H1 (cell line): ENCODE measurements at regions not wholly inside any gene's neighbourhood (a gene's known extent, or its start where the extent isn't known, plus 50 kb on each side); places are given as distances from the start of the nearest gene placed in this dataset.

Experiments
- CTCF ChIA-PET: fragments of 300-600 bp; sonication (Branson Sonifier 250); formaldehyde crosslinking; loops from one replicate; lab custom pipeline; 2021; ENCODE audit not compliant: partially characterized antibody; lab: Charles Lee
- POLR2A ChIA-PET: fragments of 300-600 bp; sonication (Branson Sonifier 250); formaldehyde crosslinking; loops from one replicate; lab custom pipeline; 2021; ENCODE audit warnings: inconsistent platforms; ENCODE audit not compliant: partially characterized antibody; lab: Charles Lee
- DNase-seq, 2 experiments: peaks; one replicate each; pipeline versions ENCODE4 v3.0.0 to v3.0.0-alpha.2; 2010 to 2022; ENCODE audit warnings: low spot score in 2 of 2, low read depth in 1 of 2, mixed read lengths in 1 of 2
- FAIRE-seq: peaks from 2 replicates; lab custom pipeline; 2011; peaks lifted over from hg19 to GRCh38; lab: Jason Lieb, UNC
- H2AFZ ChIP-seq: 2 replicates; pipeline ENCODE4 v1.8.1; 2012; ENCODE audit warnings: low read length, inconsistent platforms
- H2AK5ac ChIP-seq: 2 replicates; pipeline ENCODE4 v1.6.1; 2013; ENCODE audit warnings: low read depth, low read length
- H2BK120ac ChIP-seq: replicated peaks from 2 replicates; pipeline ENCODE3; 2013; ENCODE audit warnings: low read depth, low read length, inconsistent platforms
- H2BK12ac ChIP-seq: 2 replicates; pipeline ENCODE4 v1.6.1; 2013; ENCODE audit warnings: low read depth, low read length
- H2BK15ac ChIP-seq: 2 replicates; pipeline ENCODE4 v1.6.1; 2013; ENCODE audit warnings: low read length
- H2BK20ac ChIP-seq: 2 replicates; pipeline ENCODE4 v1.6.1; 2013; ENCODE audit warnings: low read length
- H2BK5ac ChIP-seq: 2 replicates; pipeline ENCODE4 v1.6.1; 2013; ENCODE audit warnings: low read depth, low read length
- H3K14ac ChIP-seq: 2 replicates; pipeline ENCODE4 v1.6.1; 2013; ENCODE audit warnings: inconsistent platforms; ENCODE audit not compliant: insufficient read length
- H3K18ac ChIP-seq: 2 replicates; pipeline ENCODE4 v1.6.1; 2013; ENCODE audit warnings: low read length; ENCODE audit errors: extremely low read depth
- H3K23ac ChIP-seq: 2 replicates; pipeline ENCODE4 v1.6.1; 2013; ENCODE audit warnings: inconsistent platforms; ENCODE audit not compliant: insufficient read length
- H3K23me2 ChIP-seq: 2 replicates; pipeline ENCODE4 v1.6.1; 2013; ENCODE audit warnings: low read depth, low read length
- H3K27ac ChIP-seq: 2 replicates; pipeline ENCODE4 v1.6.1; 2011; ENCODE audit warnings: low read depth, low read length, inconsistent platforms
- H3K27me3 ChIP-seq, 4 experiments: replicated peaks in 1 of 4; 1 replicate in 1 of 4; 2 replicates in 3 of 4; pipeline versions ENCODE4 v1.6.1 to v1.8.1; 2011 to 2013; ENCODE audit warnings: low read length in 3 of 4, mild to moderate bottlenecking in 3 of 4, inconsistent platforms in 2 of 4, mixed read lengths in 2 of 4, moderate library complexity in 1 of 4; ENCODE audit not compliant: control insufficient read depth in 3 of 4, insufficient read depth in 3 of 4; ENCODE audit errors: extremely low read depth in 1 of 4
- H3K36me3 ChIP-seq, 4 experiments: 2 replicates each; pipeline versions ENCODE4 v1.6.1 to v1.8.1; 2011 to 2013; ENCODE audit warnings: mild to moderate bottlenecking in 4 of 4, low read length in 3 of 4, moderate library complexity in 2 of 4, control low read depth in 1 of 4, inconsistent platforms in 1 of 4; ENCODE audit not compliant: insufficient read depth in 4 of 4, control insufficient read depth in 2 of 4
- H3K4ac ChIP-seq: replicated peaks from 2 replicates; pipeline ENCODE3; 2013; ENCODE audit warnings: low read length, low read depth, mixed read lengths, inconsistent platforms; ENCODE audit not compliant: insufficient read length
- H3K4me1 ChIP-seq, 4 experiments: replicated peaks in 1 of 4; 1 replicate in 1 of 4; 2 replicates in 3 of 4; pipeline versions ENCODE4 v1.6.1 to v1.8.1; 2011 to 2013; ENCODE audit warnings: low read length in 3 of 4, inconsistent platforms in 2 of 4, mixed read lengths in 1 of 4; ENCODE audit not compliant: insufficient read depth in 4 of 4, control insufficient read depth in 3 of 4
- H3K4me2 ChIP-seq, 2 experiments: 2 replicates each; pipeline versions ENCODE4 v1.6.1 to v1.8.1; 2011 to 2013; ENCODE audit warnings: low read depth in 2 of 2, low read length in 2 of 2, control low read depth in 1 of 2, inconsistent platforms in 1 of 2, mild to moderate bottlenecking in 1 of 2; ENCODE audit not compliant: insufficient read depth in 1 of 2
- H3K4me3 ChIP-seq, 4 experiments: fragments of 200-600, 300-600 bp in 1 of 4; sonication (generic), shearing (Covaris generic), sonication (Bioruptor Twin) in 1 of 4; 2 replicates each; pipeline versions ENCODE4 v1.5.1 to v1.8.1; 2011 to 2016; ENCODE audit warnings: low read length in 4 of 4, low read depth in 3 of 4, control low read depth in 2 of 4, inconsistent platforms in 2 of 4, mild to moderate bottlenecking in 2 of 4, mixed read lengths in 1 of 4, moderate library complexity in 1 of 4; ENCODE audit not compliant: insufficient read depth in 2 of 4; ENCODE audit errors: extremely low read depth in 1 of 4
- H3K56ac ChIP-seq: replicated peaks from 2 replicates; pipeline ENCODE3; 2013; ENCODE audit warnings: low read depth, mild to moderate bottlenecking, mixed read lengths, low read length, inconsistent platforms; ENCODE audit not compliant: insufficient read length
- H3K79me1 ChIP-seq: 2 replicates; pipeline ENCODE4 v1.6.1; 2013; ENCODE audit warnings: low read depth, low read length, control low read depth
- H3K79me2 ChIP-seq, 2 experiments: 2 replicates each; pipeline versions ENCODE4 v1.6.1 to v1.8.1; 2012 to 2013; ENCODE audit warnings: low read length in 2 of 2, mild to moderate bottlenecking in 2 of 2, inconsistent platforms in 1 of 2; ENCODE audit not compliant: insufficient read depth in 2 of 2, control insufficient read depth in 1 of 2
- H3K9ac ChIP-seq, 4 experiments: replicated peaks in 1 of 4; 1 replicate in 1 of 4; 2 replicates in 3 of 4; pipeline versions ENCODE4 v1.6.1 to v1.8.1; 2011 to 2013; ENCODE audit warnings: low read depth in 3 of 4, low read length in 3 of 4, control low read depth in 2 of 4, mild to moderate bottlenecking in 2 of 4, moderate library complexity in 2 of 4, inconsistent platforms in 1 of 4; ENCODE audit errors: extremely low read depth in 1 of 4
- H3K9me3 ChIP-seq, 2 experiments: 2 replicates each; pipeline versions ENCODE4 v1.6.1 to v1.8.1; 2012 to 2013; ENCODE audit warnings: mild to moderate bottlenecking in 2 of 2, moderate library complexity in 2 of 2, control low read depth in 1 of 2, inconsistent platforms in 1 of 2, low read depth in 1 of 2, low read length in 1 of 2, mixed read lengths in 1 of 2; ENCODE audit not compliant: insufficient read depth in 2 of 2
- H4K20me1 ChIP-seq, 2 experiments: replicated peaks in 1 of 2; 2 replicates each; pipeline versions ENCODE3 to v1.8.1; 2011 to 2013; ENCODE audit warnings: inconsistent platforms in 2 of 2, low read length in 2 of 2, mild to moderate bottlenecking in 1 of 2; ENCODE audit not compliant: insufficient read depth in 2 of 2, control insufficient read depth in 1 of 2
- H4K5ac ChIP-seq: 2 replicates; pipeline ENCODE4 v1.6.1; 2013; ENCODE audit warnings: low read length, low read depth, mixed read lengths, inconsistent platforms; ENCODE audit not compliant: insufficient read length
- H4K8ac ChIP-seq: 2 replicates; pipeline ENCODE4 v1.8.0; 2013; ENCODE audit warnings: mild to moderate bottlenecking, moderate library complexity, low read length, inconsistent platforms; ENCODE audit not compliant: insufficient read depth; ENCODE audit errors: extremely low read depth
- H4K91ac ChIP-seq: replicated peaks from 2 replicates; pipeline ENCODE3; 2013; ENCODE audit warnings: low read length, mixed read lengths, inconsistent platforms; ENCODE audit not compliant: insufficient read length
- CBX8 ChIP-seq: fragments of 300-800, 300-1000 bp; sonication (generic); IDR thresholded peaks from 2 replicates; pipeline ENCODE4 v1.7.1; 2016; ENCODE audit warnings: low read depth, low read length, borderline replicate concordance
- RBBP5 ChIP-seq: IDR thresholded peaks from 2 replicates; pipeline ENCODE4 v1.7.1; 2012; ENCODE audit warnings: low read depth, mild to moderate bottlenecking, inconsistent platforms, low read length, moderate library complexity, borderline replicate concordance
- RXRA ChIP-seq: IDR thresholded peaks from 2 replicates; pipeline ENCODE4 v1.6.1; 2011; ENCODE audit warnings: low read depth, mild to moderate bottlenecking, low read length, moderate library complexity; ENCODE audit not compliant: insufficient read depth
- ZNF274 ChIP-seq: IDR thresholded peaks from 2 replicates; pipeline ENCODE4 v1.7.0; 2012; ENCODE audit warnings: low read length, borderline replicate concordance; ENCODE audit errors: extremely low read depth
- WGBS, 2 experiments: shearing (Covaris generic) in 1 of 2; methylation state at CpG; one replicate each; pipeline versions ENCODE4 v1.1.6 to v1.1.7; 2013 to 2015; ENCODE audit warnings: low lambda C conversion rate in 2 of 2, mixed read lengths in 2 of 2, inconsistent platforms in 1 of 2, low coverage in 1 of 2, missing lambda C conversion rate in 1 of 2; ENCODE audit not compliant: insufficient replicate concordance in 2 of 2, insufficient coverage in 1 of 2, insufficient read length in 1 of 2; ENCODE audit errors: extremely low coverage in 1 of 2, missing lambda C conversion rate in 1 of 2; 5-methylcytosine and 5-hydroxymethylcytosine counted together

- ChIA-PET POLR2A (no interaction called here), CTCF (interaction anchor here (0.9 to 1.8 kb wide), 4 partner anchors 18 to 125 kb away, joined by 3 to 6 read pairs (median 4); no protein-coding TSS in a partner anchor)
- H3K9me3 ChIP-seq, result no peaks in the 10 kb centered on the region
- H2BK15ac ChIP-seq, result 0 out of 2 replicates have a peak overlapping the region, but pooled peaks have one; percentile 8
- WGBS, 2 experiments, result 81% methylated on average over 11 of the region's 11 CpGs; no CpG with 5 or more reads in 1 of the 2 experiments
- 0 out of 2 replicates have a peak overlapping the region, but pooled peaks have one; percentile 23 for H2BK5ac ChIP-seq
- peaks cover 3% of the 10 kb centered on the region; the same call in 1 of the 2 replicates for H3K23me2 ChIP-seq
- no peak overlapping the region for H4K5ac ChIP-seq
- no peak overlapping the region for H2BK12ac ChIP-seq
- H2AK5ac ChIP-seq, result no peak overlapping the region
- no peak overlapping the region for H2BK120ac ChIP-seq
- no peak overlapping the region for H3K14ac ChIP-seq
- FAIRE-seq (no peak), DNase-seq (no peak)
- no peaks in the 10 kb centered on the region for H3K4me1 ChIP-seq
- no peak overlapping the region for H3K56ac ChIP-seq
- H4K8ac ChIP-seq, result no peak overlapping the region
- H3K27me3 ChIP-seq, result no peaks in the 10 kb centered on the region; a peak in 1 of 7 replicates
- TF ChIP-seq RBBP5 (no peak), RXRA (no peak), CBX8 (no peak), ZNF274 (no peak)
- no peaks in the 10 kb centered on the region for H3K79me2 ChIP-seq
- no peak overlapping the region for H3K4ac ChIP-seq
- H3K23ac ChIP-seq, result no peak overlapping the region
- no peak overlapping the region for H3K4me3 ChIP-seq
- no peaks in the 10 kb centered on the region for H3K36me3 ChIP-seq
- no peak overlapping the region for H2BK20ac ChIP-seq
- H3K9ac ChIP-seq, result no peak overlapping the region
- no peak overlapping the region for H3K18ac ChIP-seq
- no peaks in the 10 kb centered on the region; the same call in 1 of the 2 replicates for H3K79me1 ChIP-seq
- H2AFZ ChIP-seq, result no peak overlapping the region
- no peak overlapping the region for H3K27ac ChIP-seq
- no peak overlapping the region for H4K91ac ChIP-seq
- no peak overlapping the region for H3K4me2 ChIP-seq
- H4K20me1 ChIP-seq, result no peaks in the 10 kb centered on the region
Observed at GRCh38 chr10:131694781-131695495, 205.9 kb upstream of the PPP2R2D start.
